Jurkat, Clone E6-1 (cell line): ENCODE measurements at regions not wholly inside any gene's neighbourhood (a gene's known extent, or its start where the extent isn't known, plus 50 kb on each side); places are given as distances from the start of the nearest gene placed in this dataset.

ENCODE experiments used
- DNase-seq: peaks from one replicate; pipeline ENCODE4 v3.0.0-alpha.2; 2011; ENCODE audit warnings: low read depth, low spot score
- H3K4me3 ChIP-seq: 2 replicates; pipeline ENCODE4 v1.5.1; 2011; ENCODE audit warnings: mild to moderate bottlenecking, low read length, control low read depth, moderate library complexity

DNA sequence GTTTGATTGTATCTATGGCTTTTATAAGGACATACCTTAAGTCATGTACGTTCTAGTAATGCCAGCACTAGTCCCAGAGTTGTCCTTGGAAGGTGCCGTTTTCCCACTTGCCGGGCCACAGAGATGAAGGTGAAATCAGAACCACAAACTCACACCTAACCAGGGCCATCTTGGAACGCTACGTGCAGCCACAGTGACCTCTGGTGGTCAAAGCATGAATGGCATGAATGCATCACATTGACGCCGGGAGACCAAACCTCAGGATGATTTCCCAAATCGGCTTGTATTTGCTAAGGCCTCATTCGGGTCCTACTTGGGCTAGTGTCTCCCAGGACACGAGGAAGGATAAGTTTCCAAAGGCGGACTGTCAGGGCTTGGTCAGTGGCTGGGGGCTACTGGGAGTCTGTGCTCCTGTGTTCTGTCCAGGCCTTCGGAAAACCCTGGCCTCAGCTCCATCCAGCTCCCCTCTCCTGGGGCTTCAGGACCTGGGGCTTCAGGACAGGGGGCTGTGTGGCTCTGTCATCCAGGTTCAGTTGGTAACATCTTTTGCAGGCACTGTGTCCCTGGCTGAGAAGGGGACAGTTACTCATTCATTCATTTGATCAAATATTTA lies 260.5 kb downstream of the PRDM2 start:
- DNase-seq: peak; percentile 35
- no peak overlapping the region for H3K4me3 ChIP-seq

DNA sequence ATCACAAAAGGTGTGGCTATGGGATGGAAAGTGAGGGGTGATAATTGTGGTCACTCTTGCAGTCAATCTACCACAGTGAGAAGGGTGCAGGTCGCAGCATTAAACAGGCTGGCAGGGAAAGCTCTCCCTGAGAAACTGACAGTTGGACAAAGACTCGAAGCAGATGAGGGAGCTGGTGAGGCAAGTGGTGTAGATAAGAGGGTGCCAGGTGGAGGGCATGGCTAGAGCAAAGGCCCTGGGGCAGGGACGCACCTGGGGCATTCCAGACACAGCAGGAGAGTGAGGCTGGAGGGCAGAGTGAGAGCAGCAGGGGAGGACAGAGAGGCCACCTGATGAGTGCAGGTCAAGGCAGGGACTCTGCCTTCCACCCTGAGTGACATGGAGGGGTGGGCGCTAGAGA lies 264.8 kb downstream of the PRDM2 start:
- no peak overlapping the region for H3K4me3 ChIP-seq

DNA sequence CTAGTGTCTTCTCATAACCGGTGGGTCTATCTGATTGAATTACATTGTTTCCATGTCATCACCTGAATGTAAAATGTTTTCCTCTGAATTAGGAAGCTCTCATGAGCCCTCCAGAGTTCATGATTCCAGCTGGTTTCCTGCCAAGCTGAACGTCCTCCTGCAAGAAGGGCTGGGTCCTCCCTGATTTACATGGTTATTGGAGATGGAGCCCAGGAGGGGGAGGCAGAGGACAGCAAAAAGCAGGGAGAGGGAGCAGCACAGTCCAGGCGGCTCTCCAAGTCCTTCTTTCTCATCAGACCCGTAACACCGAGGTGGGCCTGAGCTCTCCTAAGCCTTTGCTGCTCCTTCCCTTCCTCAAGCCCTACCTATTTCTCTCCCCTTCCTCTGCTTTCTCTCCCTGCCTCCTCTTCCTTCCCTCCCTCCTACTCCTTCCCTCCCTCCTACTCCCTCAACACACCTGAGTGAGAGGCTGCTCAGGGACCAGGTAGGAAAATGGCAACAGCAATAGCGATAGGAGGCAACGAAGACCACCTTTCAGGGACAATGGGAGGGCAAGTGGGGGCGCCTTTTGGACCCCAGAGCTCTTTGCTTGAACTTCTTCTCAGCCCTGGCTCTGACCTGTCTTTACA lies 265.9 kb downstream of the PRDM2 start:
- no peak overlapping the region for H3K4me3 ChIP-seq
- DNase-seq: peak; percentile 26

More for the DNA sequence above, 264.8 kb downstream of the PRDM2 start:
- no peak for DNase-seq

DNA sequence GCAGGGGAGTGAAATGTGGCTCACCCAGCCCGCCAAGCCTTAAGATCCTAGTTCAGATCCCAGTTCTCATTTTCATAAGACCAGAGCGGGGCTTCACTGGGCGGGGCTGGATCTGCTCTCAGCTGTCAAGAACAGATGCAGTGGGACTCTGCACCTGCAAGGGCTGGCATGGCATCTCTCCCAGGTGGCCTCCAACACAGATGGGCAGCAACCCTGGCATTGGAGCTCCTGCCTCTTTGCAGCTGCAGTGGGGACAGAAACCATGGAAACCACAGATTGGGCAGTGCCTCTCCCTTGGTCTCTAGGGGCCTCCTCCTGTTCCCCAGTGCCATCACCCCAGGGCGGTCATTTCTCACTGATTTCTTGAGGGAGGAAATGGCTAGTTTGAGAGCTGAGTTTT lies 267.7 kb downstream of the PRDM2 start:
- DNase-seq: no peak
- H3K4me3 ChIP-seq: no peak overlapping the region

DNA sequence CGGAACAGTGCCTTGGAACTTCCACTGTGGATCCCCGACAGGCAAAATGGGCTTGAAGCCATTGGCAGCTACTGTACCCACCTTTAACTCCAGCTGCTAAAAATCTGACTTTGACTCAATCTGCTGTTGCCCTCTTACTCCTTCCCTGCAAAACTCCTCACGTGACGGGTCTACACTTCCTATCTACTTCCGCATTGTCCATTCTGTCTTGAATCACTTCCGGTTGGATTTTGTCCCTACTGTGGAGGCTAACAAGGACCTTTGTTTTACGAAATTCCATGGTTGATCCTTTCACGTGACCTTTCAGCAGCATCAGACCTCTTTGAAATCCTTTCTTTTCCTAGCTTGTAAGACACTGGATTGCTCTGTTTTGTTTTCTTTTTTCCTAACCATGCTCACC lies 268.4 kb downstream of the PRDM2 start:
- DNase-seq: no peak
- no peak overlapping the region for H3K4me3 ChIP-seq

DNA sequence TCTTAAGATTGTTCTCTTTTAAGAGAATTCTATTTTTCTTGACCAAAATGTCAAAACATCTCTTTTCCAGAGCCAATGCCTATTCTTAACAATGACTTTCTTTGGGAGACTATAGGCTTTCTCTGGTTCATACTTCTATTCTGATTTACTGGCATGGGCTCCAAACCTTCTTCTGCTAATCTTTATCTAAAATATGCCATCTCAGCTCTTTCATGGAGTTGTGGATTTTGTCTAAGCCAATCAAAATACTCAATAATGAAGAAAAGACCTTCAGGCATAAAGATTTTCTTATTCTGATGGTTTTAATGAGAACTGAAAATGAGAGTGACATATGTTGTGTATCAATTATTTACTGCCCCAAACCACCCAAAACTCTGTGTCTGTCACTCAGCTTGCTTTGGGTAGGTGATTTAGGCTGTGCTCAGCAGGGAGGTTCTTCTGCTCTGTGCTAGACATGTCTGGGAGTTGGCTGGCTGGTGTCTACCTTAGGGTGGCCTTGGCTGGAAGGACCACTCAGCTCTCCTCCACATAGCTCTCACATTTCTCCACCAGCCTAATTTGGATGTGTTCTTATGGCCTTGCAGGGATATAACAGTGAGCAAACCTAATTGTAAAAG lies 270.8 kb downstream of the PRDM2 start:
- no peak for DNase-seq
- H3K4me3 ChIP-seq: no peak overlapping the region

DNA sequence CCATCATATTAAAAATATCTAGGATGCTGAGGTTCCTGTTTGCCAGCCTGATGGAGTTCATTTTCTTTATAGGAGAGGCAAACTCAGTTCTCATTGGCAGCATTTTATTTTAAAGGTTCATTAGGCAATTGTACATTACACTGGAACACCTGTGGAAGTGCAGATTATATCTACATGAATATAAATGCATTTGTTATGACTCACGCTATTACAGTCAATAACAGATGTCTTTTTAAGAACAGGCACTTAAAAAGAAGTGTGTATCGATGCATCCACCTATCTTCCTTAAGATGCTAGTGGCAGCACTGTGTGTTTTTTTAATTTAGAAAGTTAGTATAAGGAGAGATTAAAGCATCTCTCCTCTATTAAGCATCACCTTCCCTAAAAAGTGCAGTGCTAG lies 276.5 kb downstream of the PRDM2 start:
- DNase-seq: no peak
- no peak overlapping the region for H3K4me3 ChIP-seq

DNA sequence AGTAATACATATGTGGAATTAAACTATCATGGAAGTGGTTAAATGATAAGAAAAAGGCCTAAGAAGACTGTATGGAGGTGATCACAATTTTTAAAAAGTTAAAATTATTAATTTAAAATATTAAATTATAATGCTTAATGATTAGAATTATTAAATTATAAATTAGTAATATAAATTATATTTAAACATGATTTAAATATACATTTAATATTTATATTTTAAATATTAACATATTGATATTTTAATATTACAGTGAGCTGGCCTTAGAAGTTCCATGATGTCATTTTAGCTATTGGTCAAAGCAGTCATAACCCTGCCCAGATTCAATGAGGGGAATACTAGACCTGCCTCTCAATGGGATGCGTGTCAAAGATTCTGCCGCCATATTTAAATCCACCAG lies 281.2 kb downstream of the PRDM2 start:
- no peak overlapping the region for H3K4me3 ChIP-seq
- DNase-seq: no peak

DNA sequence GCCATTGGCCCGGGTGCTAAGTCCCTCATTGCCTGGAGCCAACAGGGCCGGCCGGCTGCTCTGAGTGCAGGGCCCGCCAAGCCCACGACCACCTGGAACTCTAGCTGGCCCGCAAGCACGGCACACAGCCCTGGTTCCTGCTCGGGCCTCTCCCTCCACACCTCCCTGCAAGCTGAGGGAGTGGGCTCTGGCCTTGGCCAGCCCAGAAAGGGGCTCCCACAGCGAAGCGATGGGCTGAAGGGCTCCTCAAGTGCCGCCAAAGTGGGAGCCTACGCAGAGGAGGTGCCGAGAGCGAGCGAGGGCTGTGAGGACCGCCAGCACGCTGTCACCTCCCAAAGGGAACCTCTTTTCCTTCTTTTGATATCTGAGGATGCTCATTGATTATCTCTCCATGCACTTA lies 283.4 kb downstream of the PRDM2 start:
- H3K4me3 ChIP-seq: no peak overlapping the region
- no peak for DNase-seq

DNA sequence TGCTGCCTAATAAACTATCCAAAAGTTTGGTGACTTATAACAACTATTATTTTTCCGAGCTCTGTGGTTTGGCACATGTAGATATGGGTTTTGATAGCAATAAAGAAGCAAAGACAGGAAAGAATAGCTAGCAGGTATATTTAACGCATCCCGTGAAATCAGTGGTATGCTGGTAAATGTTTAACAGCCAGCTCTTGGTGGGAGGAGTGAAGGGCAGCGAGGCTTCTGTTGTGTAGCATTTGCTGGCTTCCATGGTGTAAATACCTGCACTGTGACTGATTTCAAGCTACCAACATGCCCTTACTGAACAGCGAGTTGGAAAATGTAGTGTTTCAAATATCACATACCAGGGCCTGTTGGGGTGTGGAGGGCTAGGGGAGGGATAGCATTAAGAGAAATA lies 291.0 kb downstream of the PRDM2 start:
- no peak for DNase-seq
- H3K4me3 ChIP-seq: no peak overlapping the region

DNA sequence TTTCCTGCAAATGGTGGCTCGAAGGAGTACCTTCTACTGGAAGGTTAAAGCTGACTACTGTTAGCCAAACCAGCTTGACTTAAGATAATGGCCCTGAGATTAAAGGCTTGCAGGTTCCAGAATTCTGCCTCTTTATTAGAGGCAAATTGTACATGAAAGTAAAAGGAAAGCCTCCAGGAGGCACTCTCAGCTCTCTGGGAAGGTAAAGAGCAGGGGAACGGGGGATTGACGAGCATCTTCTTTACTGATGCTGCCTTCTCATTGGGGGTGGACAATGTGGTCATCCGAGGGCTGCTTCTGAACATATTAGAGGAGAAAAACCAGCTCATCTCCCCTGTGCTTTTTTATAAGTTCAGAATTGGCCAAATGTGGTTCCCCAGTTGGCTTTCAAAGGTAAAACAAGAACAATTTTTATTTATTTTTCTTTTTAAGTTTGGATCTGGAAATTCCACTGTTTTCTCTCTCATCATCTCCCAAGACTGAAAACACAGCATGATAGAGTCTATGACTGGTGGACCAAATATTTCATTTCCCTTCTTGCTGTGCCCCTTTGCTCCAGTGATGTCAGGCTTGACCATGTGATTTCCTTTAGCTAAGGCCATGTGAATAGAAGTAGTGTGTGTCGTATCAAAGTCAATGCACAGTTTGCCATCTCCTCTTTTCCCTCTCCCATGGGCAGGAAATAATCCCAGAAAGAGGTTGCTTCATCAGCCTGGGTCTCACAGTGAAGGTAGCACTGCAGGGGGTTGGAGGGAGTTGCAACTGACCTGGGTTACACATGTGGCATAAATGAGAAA lies 292.7 kb downstream of the PRDM2 start:
- no peak for DNase-seq
- H3K4me3 ChIP-seq: no peak overlapping the region

DNA sequence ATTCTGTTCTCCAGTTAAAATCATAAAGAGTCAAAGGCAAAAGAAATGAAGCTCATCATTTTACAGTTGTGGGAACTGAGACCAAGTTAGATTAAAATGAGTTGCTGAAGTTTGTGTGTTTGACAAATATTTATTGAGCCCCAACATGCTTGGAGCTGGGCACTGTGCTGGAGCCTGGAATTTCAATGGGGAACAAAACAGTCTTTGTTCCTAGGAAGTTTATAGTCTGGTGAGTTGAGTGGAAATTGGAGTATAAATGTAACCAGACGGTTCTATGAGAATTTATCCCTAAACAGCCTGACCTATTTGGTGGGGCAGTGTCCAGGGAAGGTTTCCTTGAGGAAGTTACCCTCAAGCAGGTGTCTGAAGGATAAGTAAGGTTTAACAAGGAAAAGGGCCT lies 294.4 kb downstream of the PRDM2 start:
- DNase-seq: no peak
- no peak overlapping the region for H3K4me3 ChIP-seq

DNA sequence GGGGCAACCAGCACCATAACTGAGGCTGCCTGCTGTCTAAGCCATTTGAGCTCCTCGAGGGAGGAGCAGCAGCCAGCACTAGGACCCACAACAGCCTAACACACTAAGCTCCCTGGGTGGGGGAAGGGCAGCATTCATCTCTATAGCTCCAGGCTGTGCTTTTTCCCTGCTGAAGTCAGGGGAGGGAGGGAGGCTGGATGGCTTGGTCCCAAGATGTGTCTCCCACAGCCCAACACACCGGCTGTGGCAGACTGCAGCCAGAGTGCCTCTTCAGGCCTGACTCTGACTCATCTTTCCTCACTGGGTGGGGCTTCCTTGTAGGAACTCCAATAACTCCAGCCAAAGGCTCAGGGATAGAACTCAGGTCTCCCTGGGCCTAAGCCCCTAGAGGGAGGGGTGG lies 296.3 kb downstream of the PRDM2 start:
- H3K4me3 ChIP-seq: no peak overlapping the region
- DNase-seq: no peak

DNA sequence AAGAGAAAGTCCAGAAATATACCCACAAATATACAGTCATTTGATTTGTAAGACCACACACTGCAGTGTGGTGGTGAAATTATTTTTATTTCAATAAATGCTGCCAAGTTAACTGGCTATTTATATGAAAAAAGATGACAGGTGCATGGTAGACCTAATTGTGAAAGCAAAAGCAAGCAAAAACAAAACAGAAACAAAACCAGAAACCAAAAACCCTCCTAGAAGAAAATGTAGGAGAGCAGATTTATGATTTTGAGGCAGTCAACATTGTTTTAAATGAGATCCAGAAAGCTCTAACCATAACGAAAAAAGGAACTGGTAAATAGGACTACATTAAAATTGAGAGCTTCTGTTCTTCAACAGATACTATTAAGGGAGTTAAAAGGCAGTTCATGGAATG lies 303.6 kb downstream of the PRDM2 start:
- no peak overlapping the region for H3K4me3 ChIP-seq
- DNase-seq: no peak

DNA sequence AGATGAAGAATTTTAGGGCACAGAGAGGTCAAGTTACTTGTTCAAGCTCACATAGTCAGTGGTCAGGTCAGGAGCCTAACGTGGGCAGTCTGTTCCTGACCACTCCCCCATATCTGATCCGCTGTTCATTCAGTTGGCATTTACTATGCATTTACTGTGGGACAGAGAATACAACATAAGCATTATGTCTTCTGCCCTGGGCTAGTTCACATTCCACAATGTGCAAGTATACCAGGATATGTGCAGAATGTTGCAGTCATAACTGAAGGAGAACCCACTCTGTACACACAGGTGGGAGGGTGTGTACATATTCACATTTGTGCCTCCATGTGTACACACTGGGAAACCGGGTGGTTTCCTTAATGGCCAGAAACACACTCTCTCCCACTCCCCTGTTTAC lies 309.6 kb downstream of the PRDM2 start:
- no peak overlapping the region for H3K4me3 ChIP-seq
- no peak for DNase-seq

DNA sequence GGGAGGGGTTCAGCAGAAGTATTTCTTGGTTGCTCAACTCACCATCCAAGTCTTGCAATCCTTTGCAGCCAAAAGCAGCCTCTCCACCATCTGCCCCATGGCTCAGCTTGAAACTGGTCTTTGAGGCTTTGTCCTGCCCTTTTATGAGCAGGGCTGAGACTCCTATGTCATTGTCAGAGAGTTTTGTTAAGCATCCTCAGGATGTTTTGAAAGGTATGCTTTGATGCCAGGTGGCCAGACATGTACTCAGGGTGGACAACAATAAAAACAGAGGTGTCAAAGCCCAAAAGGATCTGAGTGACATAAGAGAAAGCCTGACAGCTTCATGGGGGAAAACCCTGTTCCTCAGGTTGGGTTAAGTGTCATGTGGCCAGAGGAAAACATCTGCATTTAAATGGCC lies 310.5 kb downstream of the PRDM2 start:
- no peak for DNase-seq
- H3K4me3 ChIP-seq: no peak overlapping the region

DNA sequence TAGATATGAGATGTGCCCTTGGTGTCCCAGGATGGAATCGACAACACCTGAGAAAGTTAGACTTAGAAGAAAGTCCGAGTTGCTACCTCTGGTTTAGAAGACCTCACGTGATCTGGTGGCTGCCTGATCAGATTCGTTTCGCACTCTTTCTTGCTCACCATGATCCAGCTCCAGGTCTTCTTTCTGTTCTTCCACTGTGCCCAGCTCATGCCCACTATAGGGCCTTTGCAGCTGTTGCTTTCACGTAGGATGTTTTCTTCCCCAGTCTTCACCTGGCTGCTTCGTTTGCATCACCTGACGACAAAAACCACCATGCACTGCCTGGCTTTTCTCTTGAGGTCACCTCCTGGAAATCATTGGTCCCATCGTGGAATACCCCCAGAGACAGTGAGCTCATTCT lies 311.1 kb downstream of the PRDM2 start:
- no peak for DNase-seq
- H3K4me3 ChIP-seq: no peak overlapping the region

DNA sequence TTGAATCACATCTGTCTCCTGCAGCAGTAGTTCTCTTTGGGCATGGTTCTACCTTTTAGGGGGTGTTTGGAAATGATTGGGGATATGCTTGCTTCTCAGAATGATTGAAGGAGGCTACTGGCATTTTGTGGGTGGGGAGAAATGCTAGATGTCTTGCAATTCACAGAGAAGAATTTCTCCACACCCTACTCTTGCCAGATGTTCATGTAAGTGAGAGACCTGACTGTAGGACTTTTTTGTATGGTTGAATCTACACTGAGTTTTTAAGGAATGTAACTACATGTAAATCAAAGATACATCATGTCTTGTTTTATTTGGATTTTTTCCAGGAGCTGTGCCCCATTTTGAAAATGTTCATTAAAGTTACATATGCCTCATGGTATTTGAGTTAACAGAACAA lies 311.9 kb downstream of the PRDM2 start:
- no peak overlapping the region for H3K4me3 ChIP-seq
- no peak for DNase-seq

DNA sequence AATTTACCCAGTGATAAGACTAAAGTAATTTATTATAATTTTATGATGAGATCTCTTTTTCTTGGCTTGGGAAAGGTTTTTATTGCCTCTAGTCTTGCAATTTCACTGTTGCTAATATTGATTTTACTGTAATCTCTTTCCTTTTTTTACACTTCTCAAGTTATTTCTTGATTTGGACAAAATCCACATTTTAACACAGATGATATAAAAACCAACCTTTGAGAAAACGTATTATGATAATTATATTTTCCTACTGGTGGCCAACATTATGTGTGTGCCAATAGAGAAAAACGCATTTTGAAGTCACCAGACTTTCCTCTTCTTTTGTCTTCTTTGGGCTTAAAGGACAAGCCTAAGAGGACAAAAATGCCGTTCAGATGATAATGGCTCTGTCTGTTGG lies 314.9 kb downstream of the PRDM2 start:
- H3K4me3 ChIP-seq: no peak overlapping the region
- no peak for DNase-seq

DNA sequence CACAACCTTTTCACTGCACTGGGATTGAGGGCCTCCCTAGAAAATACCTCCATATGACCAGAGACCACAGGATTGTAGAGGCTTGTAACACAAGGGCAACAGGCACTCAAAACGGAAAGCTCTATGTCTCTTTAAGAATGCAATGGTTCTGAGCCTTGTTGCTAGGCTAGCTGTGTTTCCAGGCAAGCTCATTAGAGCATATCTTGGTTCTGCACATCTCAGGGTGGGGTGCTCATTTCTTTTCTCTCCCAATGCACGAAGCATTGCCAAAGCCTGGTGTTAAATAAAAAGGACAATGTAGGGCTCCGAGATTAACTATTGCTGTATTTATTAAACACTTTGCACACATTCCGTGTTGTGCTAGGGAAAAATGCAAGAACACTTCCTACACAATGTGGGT lies 315.9 kb downstream of the PRDM2 start:
- no peak for DNase-seq
- no peak overlapping the region for H3K4me3 ChIP-seq
